Right cardiac atrium (tissue), 5 donors: ENCODE measurements at regions not wholly inside any gene's neighbourhood (a gene's known extent, or its start where the extent isn't known, plus 50 kb on each side); places are given as distances from the start of the nearest gene placed in this dataset.
"Not testable (repeated sequence)": the region's sequence is repeated elsewhere in the genome, so short reads cannot be mapped to it uniquely, and the experiment has no call there.

Experiments used
- ATAC-seq, 2 donors: fragments of 200-7000 bp; cut with Tn5 transposase; one replicate each; pipeline versions ENCODE4 v1.8.0 to v1.9.1; 2020; ENCODE audit warnings: moderate library complexity in 2 of 2, mild to moderate bottlenecking in 1 of 2
- DNase-seq, 3 donors: peaks; one replicate each; pipeline ENCODE4 v3.0.0-alpha.2; 2020
- H3K27ac ChIP-seq: one replicate; pipeline ENCODE4 v1.5.1; 2013; ENCODE audit warnings: mild to moderate bottlenecking, low read length, control low read depth, moderate library complexity
- H3K27me3 ChIP-seq: one replicate; pipeline ENCODE4 v1.6.1; 2013; ENCODE audit not compliant: control insufficient read depth, insufficient read depth
- H3K4me1 ChIP-seq: one replicate; pipeline ENCODE4 v1.6.1; 2013; ENCODE audit warnings: low read length; ENCODE audit not compliant: control insufficient read depth, insufficient read depth
- H3K4me3 ChIP-seq: one replicate; pipeline ENCODE4 v1.5.1; 2013; ENCODE audit warnings: low read length, control low read depth
- H3K9me3 ChIP-seq: one replicate; pipeline ENCODE4 v1.6.1; 2013; ENCODE audit warnings: low read length; ENCODE audit not compliant: control insufficient read depth
- WGBS: extraction: QIAGEN DNeasy Blood & Tissue Kit; methylation state at CpG from one replicate; pipeline ENCODE4 v1.1.7; 2013; 5-methylcytosine and 5-hydroxymethylcytosine counted together
- intact Hi-C, 4 donors: fragments of 100-400 bp; cut with DNase I; formaldehyde crosslinking; loops; one replicate each; pipeline versions ENCODE4 v1.11.0 to v1.14.0; 2022 to 2023
- donor health status: healthy with polysubstance abuse.
- donor health status: DM: no; HTN: yes; CAD: no.
- donor health status: DM: no; HTN: no; CAD: no.
- donor health status: DM: no; HTN: yes; CAD: no; lungs with severe emphysema.
- donor health status: DM: yes; HTN: yes; CAD: no.

DNA sequence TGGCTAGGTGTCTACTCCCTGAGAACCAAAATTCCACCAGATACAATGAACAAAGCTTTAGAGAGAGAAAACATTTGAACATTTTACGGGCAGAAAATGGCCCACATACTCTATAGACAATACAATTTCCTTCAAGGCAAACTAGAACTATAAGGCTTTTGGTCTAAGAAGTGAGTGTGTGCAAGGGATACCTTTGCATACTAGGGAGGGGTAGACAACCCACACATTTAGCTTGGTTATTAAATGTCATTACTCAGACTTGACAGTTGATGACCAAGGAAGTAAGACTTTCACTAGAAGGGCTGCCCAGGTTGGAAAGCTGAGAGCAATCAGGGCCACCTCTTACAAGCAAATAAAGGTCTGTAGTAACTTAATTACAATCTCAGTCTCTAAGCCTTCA, 64.0 kb upstream of the PLEKHM1 start:
- DNase-seq, H3K9me3 ChIP-seq, H3K4me3 ChIP-seq, ATAC-seq, H3K27me3 ChIP-seq, intact Hi-C loops, H3K27ac ChIP-seq, H3K4me1 ChIP-seq: not testable (repeated sequence)
- no CpG with 5 or more reads among the region's 1 CpG for WGBS

GRCh38 chr17:45558821-45559220, 68.3 kb upstream of the PLEKHM1 start:
- H3K9me3 ChIP-seq, H3K4me1 ChIP-seq, ATAC-seq, DNase-seq, H3K4me3 ChIP-seq, H3K27me3 ChIP-seq, H3K27ac ChIP-seq, intact Hi-C loops: not testable (repeated sequence)
- no CpG with 5 or more reads among the region's 1 CpG for WGBS

DNA sequence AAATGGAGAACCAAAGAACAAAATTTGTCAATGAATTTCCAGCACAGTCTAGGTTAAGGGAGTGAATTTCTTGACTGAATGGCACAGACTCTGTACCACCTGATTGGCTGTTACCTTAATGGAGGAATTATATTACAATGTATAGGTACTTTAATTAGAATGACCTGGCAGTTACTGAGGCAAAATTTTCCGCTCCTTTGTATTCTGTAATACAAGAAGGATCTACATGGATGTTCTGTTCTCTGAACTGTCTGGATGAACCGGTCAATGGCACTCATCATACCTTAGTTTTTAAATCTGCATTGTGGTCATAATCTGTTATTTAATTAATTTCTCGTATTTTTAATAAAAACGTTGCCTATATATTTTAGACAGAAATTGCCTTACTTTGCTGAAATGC, 72.3 kb upstream of the PLEKHM1 start:
- 89% methylated on average over 4 of the region's 4 CpGs for WGBS
- H3K27me3 ChIP-seq, H3K4me1 ChIP-seq, ATAC-seq, H3K4me3 ChIP-seq, H3K27ac ChIP-seq, intact Hi-C loops, H3K9me3 ChIP-seq, DNase-seq: not testable (repeated sequence)

GRCh38 chr17:45563283-45563682, 72.8 kb upstream of the PLEKHM1 start:
- H3K9me3 ChIP-seq, H3K27me3 ChIP-seq, H3K4me1 ChIP-seq, H3K27ac ChIP-seq, intact Hi-C loops, DNase-seq, H3K4me3 ChIP-seq, ATAC-seq: not testable (repeated sequence)
- 76% methylated on average over 3 of the region's 3 CpGs for WGBS

DNA sequence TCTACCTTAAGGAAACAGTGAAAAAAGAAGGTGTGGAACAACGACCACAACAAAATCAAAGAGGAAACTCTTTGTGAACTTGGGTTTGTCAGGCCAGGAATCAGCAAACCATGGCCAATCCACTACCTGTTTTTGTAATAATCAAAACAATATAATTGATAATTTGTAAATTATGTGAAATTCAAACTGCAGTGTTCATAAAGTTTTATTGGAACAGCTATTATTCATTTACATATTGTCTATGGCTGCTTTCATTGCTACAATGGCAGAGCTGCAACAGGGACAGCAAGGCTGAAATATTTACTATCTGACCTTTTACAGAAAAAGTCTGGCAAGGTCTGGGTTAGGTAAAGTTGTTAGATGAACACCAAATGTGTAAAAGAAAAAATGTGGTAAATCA, 77.8 kb upstream of the PLEKHM1 start:
- H3K4me3 ChIP-seq, H3K4me1 ChIP-seq, H3K9me3 ChIP-seq, H3K27ac ChIP-seq, intact Hi-C loops, DNase-seq, ATAC-seq, H3K27me3 ChIP-seq: not testable (repeated sequence)
- WGBS = 66% methylated on average over 1 of the region's 1 CpG

DNA sequence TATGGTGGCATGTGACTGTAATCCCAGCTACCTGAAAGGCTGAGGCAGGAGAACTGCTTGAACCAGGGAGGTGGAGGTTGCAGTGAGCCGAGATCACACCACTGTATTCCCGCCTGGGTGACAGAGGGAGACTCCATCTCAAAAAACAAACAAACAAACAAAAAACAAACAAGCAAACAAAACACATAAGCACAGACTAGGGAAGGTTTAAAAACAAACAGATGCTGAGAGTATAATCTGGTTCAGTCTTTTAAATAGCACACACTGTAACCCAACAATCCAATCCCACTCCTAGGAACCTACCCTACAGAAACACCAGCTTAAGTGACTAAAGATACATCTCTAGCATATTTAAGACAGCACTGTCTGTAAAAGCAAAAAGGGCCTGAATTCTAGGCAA, 82.8 kb upstream of the PLEKHM1 start:
- H3K4me1 ChIP-seq, H3K9me3 ChIP-seq, H3K4me3 ChIP-seq, DNase-seq, intact Hi-C loops, H3K27me3 ChIP-seq, ATAC-seq, H3K27ac ChIP-seq: not testable (repeated sequence)
- 93% methylated on average over 2 of the region's 2 CpGs for WGBS

DNA sequence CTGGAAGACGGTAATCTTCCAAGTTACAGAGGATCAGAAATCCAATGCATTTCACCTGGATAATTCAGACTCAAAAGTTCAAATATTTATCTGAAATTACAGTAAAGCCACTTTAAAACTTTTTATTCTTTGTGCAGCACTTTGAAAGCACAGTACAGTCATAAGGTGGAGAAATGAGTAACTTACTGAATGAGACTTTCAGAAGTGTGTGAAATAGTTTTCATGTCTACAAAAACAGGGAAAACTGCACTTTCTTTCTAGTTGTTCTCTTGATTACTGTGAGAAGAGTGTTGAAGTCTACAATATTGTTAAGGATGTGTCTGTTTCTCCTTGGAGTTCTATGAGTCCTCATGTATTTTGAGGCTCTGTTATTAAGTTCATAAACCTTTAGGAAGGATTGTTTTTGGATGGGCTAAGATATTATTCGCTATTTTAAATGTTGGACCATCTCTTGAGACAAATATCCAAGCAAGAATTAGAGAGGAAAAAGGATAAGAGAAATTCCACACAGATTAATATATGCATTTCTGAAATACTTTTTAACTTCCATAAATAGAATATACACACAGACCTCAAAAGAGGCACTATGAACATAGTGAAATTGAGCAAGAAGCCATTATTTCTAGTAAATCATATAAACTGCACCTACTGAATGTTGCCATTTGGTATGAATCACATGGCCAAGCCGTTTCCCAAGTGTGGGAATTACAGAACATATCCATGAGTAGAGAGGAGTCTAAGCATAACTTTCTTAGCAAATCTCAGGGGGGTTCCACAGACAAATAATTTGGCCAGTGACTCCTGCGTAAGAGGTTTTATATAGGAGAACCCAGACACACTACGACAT, 83.6 kb upstream of the PLEKHM1 start:
- DNase-seq (no peak), ATAC-seq (no peak)
- no peaks in the 10 kb centered on the region for H3K4me1 ChIP-seq
- no peak overlapping the region for H3K4me3 ChIP-seq
- no peak overlapping the region for H3K27ac ChIP-seq
- intact Hi-C loops = no loop called here
- H3K9me3 ChIP-seq = no peaks in the 10 kb centered on the region
- no peaks in the 10 kb centered on the region for H3K27me3 ChIP-seq
- WGBS = 69% methylated on average over 5 of the region's 5 CpGs

GRCh38 chr17:45575126-45575885, 84.8 kb upstream of the PLEKHM1 start:
- Histone ChIP-seq H3K27ac (no peak overlapping the region), H3K27me3 (no peaks in the 10 kb centered on the region), H3K9me3 (no peaks in the 10 kb centered on the region), H3K4me3 (no peak overlapping the region), H3K4me1 (no peaks in the 10 kb centered on the region)
- DNase-seq (no peak), ATAC-seq (no peak)
- 87% methylated on average over 1 of the region's 1 CpG for WGBS
- intact Hi-C loops = no loop called here

GRCh38 chr17:45576527-45577307, 86.2 kb upstream of the PLEKHM1 start:
- H3K4me3 ChIP-seq, H3K9me3 ChIP-seq, intact Hi-C loops, H3K27ac ChIP-seq, DNase-seq, ATAC-seq, H3K4me1 ChIP-seq, H3K27me3 ChIP-seq: not testable (repeated sequence)
- WGBS = 87% methylated on average over 10 of the region's 10 CpGs

- ATAC-seq = no peak
- intact Hi-C loops = no loop called here
- 88% methylated on average over 6 of the region's 6 CpGs for WGBS
These were observed 87.2 kb upstream of the PLEKHM1 start for GRCh38 chr17:45577571-45578279.

More at GRCh38 chr17:45577571-45578279, 87.2 kb upstream of the PLEKHM1 start:
- DNase-seq = no peak
- H3K4me3 ChIP-seq = no peak overlapping the region
- no peaks in the 10 kb centered on the region for H3K27me3 ChIP-seq
- H3K4me1 ChIP-seq = no peaks in the 10 kb centered on the region
- H3K9me3 ChIP-seq = no peaks in the 10 kb centered on the region
- no peak overlapping the region for H3K27ac ChIP-seq
